ENCODE measurements at regions not wholly inside any gene's neighbourhood (a gene's known extent, or its start where the extent isn't known, plus 50 kb on each side); places are given as distances from the start of the nearest gene placed in this dataset.

DNA sequence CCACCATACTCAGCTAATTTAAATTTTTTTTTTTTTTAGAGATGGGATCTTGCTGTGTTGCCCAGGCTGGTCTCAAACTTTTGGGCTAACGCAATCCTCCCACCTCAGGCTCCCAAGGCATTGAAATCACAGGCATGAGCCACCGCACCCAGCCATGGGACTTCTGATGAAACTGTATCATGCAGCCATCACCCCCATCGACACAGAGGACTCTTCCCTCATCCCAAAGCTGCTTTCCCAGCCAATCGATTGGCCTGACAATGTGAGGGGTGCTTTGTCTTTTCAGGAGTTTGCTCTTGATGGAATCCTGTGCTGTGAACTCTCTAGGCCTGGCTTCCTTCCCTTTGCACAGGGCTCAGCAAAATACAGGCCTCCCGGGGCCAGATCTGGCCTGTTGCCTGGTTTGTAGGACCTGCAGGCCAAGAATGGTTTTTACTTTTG is 59.6 kb upstream of the NCOR2 start:
- Histone ChIP-seq H3K4me1 (peaks cover 14% of the 10 kb centered on the region), H3K27me3 (ENCODE audit: low read depth) (no peaks in the 10 kb centered on the region), H3K9me3 (no peaks in the 10 kb centered on the region), H3K36me3 (replicated peaks) (no peaks in the 10 kb centered on the region), H3K4me3 (no peak overlapping the region)
- in situ Hi-C loops (cut with MboI; ENCODE audit: low sequenced_read_pairs): no loop called here
- no peak for DNase-seq (ENCODE audit: low spot score in 2 of 2)

DNA sequence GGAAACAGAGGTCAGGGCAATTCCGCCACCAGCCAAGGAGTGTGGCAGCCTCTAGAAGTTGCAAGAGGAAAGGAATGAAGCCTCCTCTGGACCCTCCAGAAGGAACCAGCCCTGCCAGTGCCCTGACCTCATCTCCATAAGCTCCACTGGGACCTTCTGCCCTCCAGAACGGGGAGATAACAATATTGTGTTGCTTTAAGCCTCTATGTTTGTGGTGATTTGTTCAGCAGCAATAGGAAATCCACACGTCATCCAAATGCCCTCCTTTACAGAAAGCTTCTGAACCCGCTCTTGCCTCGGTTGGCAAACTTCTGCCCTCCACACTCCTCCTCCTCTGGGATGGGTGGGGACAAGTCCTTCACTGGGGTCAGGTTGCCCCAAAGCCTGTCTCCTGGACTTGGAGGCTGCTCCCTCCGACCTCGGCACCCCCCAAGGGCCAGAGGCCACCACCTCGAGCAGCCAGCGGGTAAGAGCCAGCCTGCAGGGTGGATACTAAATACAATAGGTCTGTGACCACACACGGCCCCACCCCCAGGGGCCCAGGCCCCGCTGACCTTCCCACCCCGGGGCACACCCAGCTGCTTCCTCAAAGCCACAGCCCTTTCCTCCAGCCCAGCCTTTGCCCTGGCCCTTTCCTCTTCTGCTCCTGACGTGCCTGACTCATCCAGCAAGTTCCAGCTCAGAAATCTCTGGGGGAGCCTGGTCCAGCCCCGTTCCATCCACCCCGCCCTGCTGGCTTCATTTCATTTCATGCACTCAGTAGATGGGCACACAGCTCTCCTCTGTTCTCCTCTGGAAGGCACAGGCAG is 58.7 kb upstream of the NCOR2 start:
- no peaks in the 10 kb centered on the region for H3K9me3 ChIP-seq
- no peaks in the 10 kb centered on the region for H3K36me3 ChIP-seq (replicated peaks)
- DNase-seq (ENCODE audit: low spot score in 2 of 2): no peak
- peaks cover 7% of the 10 kb centered on the region; the same call in 1 of the 2 replicates for H3K4me1 ChIP-seq
- in situ Hi-C loops (cut with MboI; ENCODE audit: low sequenced_read_pairs): no loop called here
- no peak overlapping the region for H3K4me3 ChIP-seq
- H3K27me3 ChIP-seq (ENCODE audit: low read depth): no peaks in the 10 kb centered on the region

DNA sequence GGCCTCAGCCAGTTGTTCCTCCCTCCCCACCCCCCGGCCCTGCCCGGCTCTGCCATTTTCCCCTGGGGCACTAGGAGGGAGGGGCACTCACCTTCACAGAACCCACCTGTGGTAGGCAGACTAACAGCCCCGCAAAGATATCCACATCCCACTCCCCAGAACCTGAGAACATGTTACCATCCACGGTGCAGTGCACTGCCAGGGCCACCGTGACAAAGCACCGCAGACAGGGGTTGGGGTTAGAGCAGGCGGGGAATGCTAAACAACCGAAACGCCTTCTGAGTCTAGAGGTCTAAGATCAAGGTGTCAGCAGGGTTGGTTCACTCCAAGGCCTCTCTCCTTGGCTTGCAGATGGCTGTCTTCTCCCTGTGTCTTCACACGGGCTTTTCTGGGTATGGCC is 57.4 kb upstream of the NCOR2 start:
- DNase-seq (ENCODE audit: low spot score in 2 of 2): no peak
- Histone ChIP-seq H3K36me3 (replicated peaks) (no peaks in the 10 kb centered on the region), H3K9me3 (no peaks in the 10 kb centered on the region), H3K27me3 (ENCODE audit: low read depth) (no peaks in the 10 kb centered on the region), H3K4me1 (peaks cover 4% of the 10 kb centered on the region; the same call in 1 of the 2 replicates), H3K4me3 (no peak overlapping the region)
- in situ Hi-C loops (cut with MboI; ENCODE audit: low sequenced_read_pairs): no loop called here

DNA sequence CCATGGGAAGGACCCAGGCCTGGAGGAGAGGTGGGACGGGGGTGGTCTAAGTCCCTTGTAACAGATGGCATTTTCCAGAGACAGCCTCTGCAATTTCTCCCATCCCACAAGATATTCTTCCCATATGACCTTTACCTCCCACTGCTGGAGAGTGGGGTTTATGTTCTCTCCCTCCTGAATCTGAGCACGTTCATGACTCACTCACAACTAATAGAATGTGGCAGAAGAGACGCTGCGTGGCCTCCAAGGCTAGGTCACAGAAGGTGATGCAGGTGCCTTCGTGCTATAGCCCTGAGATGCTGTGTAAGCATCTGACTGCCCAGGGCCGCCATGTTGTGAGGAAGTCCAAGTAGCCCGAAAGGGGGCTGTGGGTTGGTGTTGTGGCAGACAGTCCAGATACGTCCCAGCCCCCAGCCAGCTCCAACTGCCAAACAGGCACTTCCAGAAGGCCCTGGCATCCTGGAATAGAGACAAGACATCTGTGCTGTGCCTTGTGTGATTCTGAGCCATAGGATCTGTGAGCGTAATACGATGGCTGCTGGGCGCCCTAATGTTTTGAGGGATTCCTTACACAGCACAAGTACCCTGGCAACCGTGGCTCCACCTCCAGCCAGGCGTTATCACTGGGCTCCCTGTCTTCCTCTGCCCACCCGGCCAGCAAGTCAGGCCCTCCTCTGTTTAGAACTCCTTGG is 56.1 kb upstream of the NCOR2 start:
- H3K4me1 ChIP-seq: peaks cover 2% of the 10 kb centered on the region; the same call in 1 of the 2 replicates
- in situ Hi-C loops (cut with MboI; ENCODE audit: low sequenced_read_pairs): no loop called here

DNA sequence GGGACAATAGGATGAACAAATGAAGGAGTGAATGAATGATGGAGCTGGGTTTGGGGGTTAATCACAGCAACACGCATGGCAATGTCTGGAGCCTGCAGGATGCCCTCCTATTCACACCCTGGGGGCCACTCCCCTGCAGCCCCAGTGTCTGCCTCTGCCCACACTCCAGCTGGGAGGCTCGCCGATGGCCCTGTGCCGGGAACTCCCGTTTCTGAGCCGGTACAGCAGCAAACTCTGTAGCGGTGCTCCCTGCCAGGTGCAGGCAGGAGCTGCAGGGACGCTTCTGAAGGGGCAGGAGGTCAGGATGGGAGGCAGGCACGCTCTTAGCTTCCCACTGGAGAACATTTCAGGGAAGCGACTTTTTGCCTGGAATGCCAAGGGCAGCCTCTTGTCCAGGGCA is 55.4 kb upstream of the NCOR2 start:
- no peaks in the 10 kb centered on the region for H3K36me3 ChIP-seq (replicated peaks)
- H3K4me1 ChIP-seq: no peaks in the 10 kb centered on the region
- no peak overlapping the region for H3K4me3 ChIP-seq
- in situ Hi-C loops (cut with MboI; ENCODE audit: low sequenced_read_pairs): no loop called here
- H3K27me3 ChIP-seq (ENCODE audit: low read depth): no peaks in the 10 kb centered on the region
- DNase-seq (ENCODE audit: low spot score in 2 of 2): no peak
- H3K9me3 ChIP-seq: no peaks in the 10 kb centered on the region

More for the DNA sequence above, 56.1 kb upstream of the NCOR2 start:
- no peaks in the 10 kb centered on the region for H3K36me3 ChIP-seq (replicated peaks)
- no peaks in the 10 kb centered on the region for H3K9me3 ChIP-seq
- no peak overlapping the region for H3K4me3 ChIP-seq
- no peaks in the 10 kb centered on the region for H3K27me3 ChIP-seq (ENCODE audit: low read depth)
- no peak for DNase-seq (ENCODE audit: low spot score in 2 of 2)

DNA sequence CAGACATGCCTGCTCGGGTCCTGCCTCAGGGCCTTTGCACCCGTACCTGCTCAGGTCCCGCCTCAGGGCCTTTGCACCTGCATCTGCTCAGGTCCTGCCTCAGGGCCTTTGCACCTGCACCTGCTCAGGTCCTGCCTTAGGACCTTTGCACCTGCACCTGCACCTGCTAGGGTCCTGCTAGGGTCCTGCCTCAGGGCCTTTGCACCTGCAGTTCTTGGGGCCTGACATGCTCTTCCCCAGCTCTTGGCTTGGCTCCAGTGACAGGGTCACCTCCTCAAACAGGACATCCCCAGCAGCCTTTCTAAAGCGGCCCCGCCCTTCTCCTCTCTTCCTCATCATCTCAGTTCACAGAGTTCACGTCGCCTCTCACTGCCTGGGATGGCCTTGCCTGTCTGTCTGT is 54.9 kb upstream of the NCOR2 start:
- Histone ChIP-seq H3K4me3 (no peak overlapping the region), H3K36me3 (replicated peaks) (no peaks in the 10 kb centered on the region), H3K9me3 (no peaks in the 10 kb centered on the region), H3K27me3 (ENCODE audit: low read depth) (no peaks in the 10 kb centered on the region), H3K4me1 (no peaks in the 10 kb centered on the region)
- in situ Hi-C loops (cut with MboI; ENCODE audit: low sequenced_read_pairs): no loop called here
- no peak for DNase-seq (ENCODE audit: low spot score in 2 of 2)

DNA sequence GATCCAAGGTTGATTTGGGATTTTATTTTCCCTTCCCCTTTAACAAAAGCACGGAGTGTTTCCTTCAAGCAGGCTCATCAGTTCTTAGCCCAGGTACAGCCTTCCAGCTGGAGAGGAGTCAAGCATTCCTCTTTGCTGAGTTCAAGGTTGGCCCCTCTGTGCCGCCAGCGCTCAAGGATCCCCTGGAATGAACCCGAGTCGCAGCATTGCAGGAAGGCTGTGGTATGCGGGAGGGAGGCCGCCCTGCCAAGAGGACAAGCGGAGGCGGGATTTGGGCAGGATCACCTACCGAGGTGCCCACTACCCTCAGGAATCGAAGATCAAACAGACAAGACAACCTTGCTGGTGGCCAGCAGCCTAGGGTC is 53.9 kb upstream of the NCOR2 start:
- H3K9me3 ChIP-seq: no peaks in the 10 kb centered on the region
- H3K27me3 ChIP-seq (ENCODE audit: low read depth): no peaks in the 10 kb centered on the region
- DNase-seq (ENCODE audit: low spot score in 2 of 2): no peak
- in situ Hi-C loops (cut with MboI; ENCODE audit: low sequenced_read_pairs): no loop called here
- H3K4me3 ChIP-seq: no peak overlapping the region
- no peaks in the 10 kb centered on the region for H3K4me1 ChIP-seq
- no peaks in the 10 kb centered on the region for H3K36me3 ChIP-seq (replicated peaks)

DNA sequence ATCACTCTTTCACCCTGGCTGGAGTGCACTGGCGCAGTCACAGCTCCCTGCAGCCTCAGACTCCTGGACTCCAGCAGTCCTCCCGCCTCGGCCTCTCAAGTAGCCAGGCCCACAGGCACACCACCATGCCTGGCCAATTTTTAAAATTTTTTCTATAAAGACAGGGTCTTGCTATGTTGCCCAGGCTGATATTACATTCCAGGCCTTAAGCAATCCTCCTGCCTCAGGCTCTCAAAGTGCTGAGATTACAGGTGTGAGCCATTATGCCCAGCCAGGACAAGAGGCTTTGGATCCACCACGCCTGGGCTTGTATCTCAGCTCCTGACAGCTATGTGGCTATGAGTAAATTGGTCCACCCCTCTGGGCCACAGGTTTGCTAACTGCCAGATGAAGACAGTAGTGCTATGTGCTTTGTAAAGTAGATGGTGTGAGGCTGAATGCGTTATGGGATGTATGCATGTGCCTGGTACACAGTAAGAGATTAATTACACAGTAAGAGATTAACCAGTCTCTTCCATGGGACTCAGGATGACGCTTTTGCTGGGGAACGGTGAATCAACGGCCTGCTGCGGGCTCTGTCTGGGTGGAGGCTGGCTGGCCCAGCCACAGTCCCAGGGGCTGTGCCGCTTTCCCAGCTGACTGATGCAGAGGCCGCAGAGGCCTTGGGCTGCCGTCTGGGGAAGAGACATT is 53.3 kb upstream of the NCOR2 start:
- no peaks in the 10 kb centered on the region for H3K36me3 ChIP-seq (replicated peaks)
- H3K27me3 ChIP-seq (ENCODE audit: low read depth): no peaks in the 10 kb centered on the region
- H3K4me3 ChIP-seq: no peak overlapping the region
- no peak for DNase-seq (ENCODE audit: low spot score in 2 of 2)
- H3K4me1 ChIP-seq: no peaks in the 10 kb centered on the region
- no peaks in the 10 kb centered on the region for H3K9me3 ChIP-seq
- in situ Hi-C loops (cut with MboI; ENCODE audit: low sequenced_read_pairs): no loop called here

DNA sequence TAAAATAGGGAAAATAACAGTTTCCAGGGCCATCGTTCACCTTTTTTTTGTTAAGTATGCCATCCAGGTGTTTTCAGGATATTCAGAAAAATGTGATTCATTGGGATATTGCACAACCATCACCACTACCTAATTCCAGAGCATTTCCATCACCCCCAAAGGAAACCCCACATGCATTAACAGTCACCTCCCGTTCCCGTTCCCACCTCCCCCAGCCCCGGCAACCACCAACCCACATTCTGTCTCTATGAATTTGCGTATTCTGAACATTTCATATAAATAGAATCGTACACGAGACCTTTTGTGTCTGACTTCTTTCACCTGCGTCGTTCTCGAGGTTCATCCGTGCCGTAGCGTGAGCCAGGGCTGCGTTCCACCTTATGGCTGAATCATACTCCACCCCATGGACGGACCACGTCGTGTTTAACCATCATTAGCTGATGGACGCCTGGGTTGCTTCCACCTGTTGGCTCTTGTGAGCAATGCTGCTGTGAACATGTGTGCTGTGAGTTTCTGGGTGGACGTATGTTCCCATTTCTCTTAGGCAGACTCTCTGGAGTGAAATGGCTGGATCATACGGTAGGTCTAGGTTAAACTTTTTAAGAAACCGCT is 51.0 kb upstream of the NCOR2 start:
- Histone ChIP-seq H3K9me3 (no peaks in the 10 kb centered on the region), H3K36me3 (replicated peaks) (no peaks in the 10 kb centered on the region), H3K4me3 (no peak overlapping the region), H3K27me3 (ENCODE audit: low read depth) (no peaks in the 10 kb centered on the region), H3K4me1 (no peaks in the 10 kb centered on the region)
- in situ Hi-C loops (cut with MboI; ENCODE audit: low sequenced_read_pairs): no loop called here
- no peak for DNase-seq (ENCODE audit: low spot score in 2 of 2)

DNA sequence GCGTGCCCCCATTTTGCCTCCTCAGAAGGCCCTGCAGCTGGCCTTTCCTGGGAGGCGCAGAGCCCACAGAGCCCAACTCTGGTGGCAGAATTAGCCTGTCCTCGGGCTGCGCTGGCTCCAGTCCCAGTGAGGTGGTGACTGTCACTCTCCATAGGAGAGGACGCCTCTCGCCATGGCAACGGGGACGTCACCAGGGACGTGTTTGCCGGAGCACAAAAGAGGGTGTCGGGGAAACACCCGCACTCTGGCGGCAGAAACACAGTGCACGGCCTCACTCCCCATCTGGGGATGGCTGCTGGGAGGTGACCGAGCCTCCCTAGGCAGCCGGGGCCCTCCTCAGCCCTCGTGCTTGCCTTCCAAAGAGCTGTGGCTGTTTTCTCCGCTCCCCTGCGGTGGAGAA is 50.2 kb upstream of the NCOR2 start:
- Histone ChIP-seq H3K9me3 (no peaks in the 10 kb centered on the region), H3K4me3 (no peak overlapping the region), H3K4me1 (no peaks in the 10 kb centered on the region), H3K36me3 (replicated peaks) (no peaks in the 10 kb centered on the region), H3K27me3 (ENCODE audit: low read depth) (no peaks in the 10 kb centered on the region)
- DNase-seq (ENCODE audit: low spot score in 2 of 2): peak in 1 of 2 experiments; percentile 19
- in situ Hi-C loops (cut with MboI; ENCODE audit: low sequenced_read_pairs): no loop called here
